WTC11 (cell line): ENCODE measurements at regions not wholly inside any gene's neighbourhood (a gene's known extent, or its start where the extent isn't known, plus 50 kb on each side); places are given as distances from the start of the nearest gene placed in this dataset.

Source experiments
- ATAC-seq: fragments of 200-7000 bp; cut with Tn5 transposase; 2 replicates; pipeline ENCODE4 v1.10.0; 2021; ENCODE audit warnings: mild to moderate bottlenecking, moderate library complexity
- CTCF ChIA-PET: fragments of 300-600 bp; sonication (Branson Sonifier 250); formaldehyde crosslinking; loops from one replicate; lab custom pipeline; 2021; ENCODE audit warnings: antibody characterized with exemption; lab: Charles Lee
- POLR2A ChIA-PET: fragments of 350-600 bp; sonication (Branson Sonifier 250); formaldehyde crosslinking; loops from one replicate; lab custom pipeline; 2021; ENCODE audit warnings: antibody characterized with exemption; lab: Charles Lee
- DNase-seq: peaks from one replicate; pipeline ENCODE4 v3.0.0; 2021; ENCODE audit warnings: low spot score
- H3K27ac Mint-ChIP-seq: 2 replicates; pipeline ENCODE4 v1.8.0; 2021; ENCODE audit warnings: mixed read lengths
- H3K27me3 Mint-ChIP-seq: 2 replicates; pipeline ENCODE4 v1.8.0; 2021; ENCODE audit warnings: low read depth, mild to moderate bottlenecking, moderate library complexity, mixed read lengths
- H3K36me3 Mint-ChIP-seq: 2 replicates; pipeline ENCODE4 v1.8.0; 2021; ENCODE audit warnings: mixed read lengths
- H3K4me1 Mint-ChIP-seq: 2 replicates; pipeline ENCODE4 v1.8.0; 2022; ENCODE audit warnings: mixed read lengths
- H3K4me3 Mint-ChIP-seq: 2 replicates; pipeline ENCODE4 v1.8.0; 2021; ENCODE audit warnings: mild to moderate bottlenecking, moderate library complexity, mixed read lengths
- H3K9me3 Mint-ChIP-seq: 2 replicates; pipeline ENCODE4 v1.8.0; 2021; ENCODE audit warnings: mixed read lengths
- CBFB ChIP-seq: sonication (generic); formaldehyde crosslinking; IDR thresholded peaks from 2 replicates; pipeline ENCODE4 v1.8.1; 2022; ENCODE audit warnings: mild to moderate bottlenecking, low read depth, missing genetic modification reagents
- GRHL2 ChIP-seq: fragments of 250-450 bp; sonication (Bioruptor Pico); IDR thresholded peaks from 2 replicates; pipeline ENCODE4 v1.8.0; 2022; ENCODE audit warnings: mild to moderate bottlenecking, moderate library complexity; ENCODE audit not compliant: insufficient replicate concordance, severe bottlenecking
- IRF2 ChIP-seq: sonication (generic); formaldehyde crosslinking; IDR thresholded peaks from 2 replicates; pipeline ENCODE4 v1.8.0; 2022; ENCODE audit warnings: low read depth, missing genetic modification reagents, borderline replicate concordance
- JUN ChIP-seq: sonication (generic); formaldehyde crosslinking; IDR thresholded peaks from 2 replicates; pipeline ENCODE4 v1.8.0; 2023; ENCODE audit warnings: mild to moderate bottlenecking, missing genetic modification reagents
- MXD4 ChIP-seq: fragments of 250-450 bp; sonication (Bioruptor Pico); IDR thresholded peaks from 2 replicates; pipeline ENCODE4 v1.8.0; 2021; ENCODE audit warnings: mild to moderate bottlenecking, moderate library complexity, borderline replicate concordance
- NFE2L1 ChIP-seq: sonication (generic); formaldehyde crosslinking; IDR thresholded peaks from 2 replicates; pipeline ENCODE4 v1.8.1; 2023; ENCODE audit warnings: missing genetic modification reagents
- TEAD4 ChIP-seq: sonication (generic); formaldehyde crosslinking; IDR thresholded peaks from 2 replicates; pipeline ENCODE4 v1.8.0; 2022; ENCODE audit warnings: mild to moderate bottlenecking, missing genetic modification reagents
- ZBTB21 ChIP-seq: sonication (generic); formaldehyde crosslinking; IDR thresholded peaks from 2 replicates; pipeline ENCODE4 v1.8.1; 2023; ENCODE audit warnings: mild to moderate bottlenecking, missing genetic modification reagents, borderline replicate concordance
- ZNF138 ChIP-seq: sonication (generic); formaldehyde crosslinking; conservative IDR thresholded peaks from 2 replicates; pipeline ENCODE4 v1.8.1; 2022; ENCODE audit warnings: mild to moderate bottlenecking, moderate library complexity, missing genetic modification reagents
- ZNF232 ChIP-seq: sonication (generic); formaldehyde crosslinking; IDR thresholded peaks from 2 replicates; pipeline ENCODE4 v1.8.0; 2022; ENCODE audit warnings: mild to moderate bottlenecking, missing genetic modification reagents
- ZNF671 ChIP-seq: fragments of 250-450 bp; sonication (Bioruptor Pico); IDR thresholded peaks from 2 replicates; pipeline ENCODE4 v1.8.0; 2021; ENCODE audit warnings: mild to moderate bottlenecking
- TF ChIP-seq, protein P1 (sequence below): sonication (generic); formaldehyde crosslinking; IDR thresholded peaks from 2 replicates; pipeline ENCODE4 v1.8.1; 2023; ENCODE audit warnings: mild to moderate bottlenecking, moderate library complexity, missing genetic modification reagents
- TF ChIP-seq, protein P2 (sequence below): sonication (generic); formaldehyde crosslinking; IDR thresholded peaks from 2 replicates; pipeline ENCODE4 v1.8.1; 2023; ENCODE audit warnings: mild to moderate bottlenecking, missing genetic modification reagents
- TF ChIP-seq, protein P3 (sequence below): sonication (generic); formaldehyde crosslinking; IDR thresholded peaks from 2 replicates; pipeline ENCODE4 v1.8.0; 2022; ENCODE audit warnings: mild to moderate bottlenecking, missing genetic modification reagents
- TF ChIP-seq, protein P4 (sequence below): sonication (generic); formaldehyde crosslinking; IDR thresholded peaks from 2 replicates; pipeline ENCODE4 v1.8.0; 2022; ENCODE audit warnings: mild to moderate bottlenecking, missing genetic modification reagents
- TF ChIP-seq, protein P5 (sequence below): fragments of 250-450 bp; sonication (Bioruptor Pico); IDR thresholded peaks from 2 replicates; pipeline ENCODE4 v1.9.0; 2021; ENCODE audit warnings: mild to moderate bottlenecking, borderline replicate concordance
- TF ChIP-seq, protein P6 (sequence below): fragments of 250-450 bp; sonication (Bioruptor Pico); IDR thresholded peaks from 2 replicates; pipeline ENCODE4 v1.9.0; 2021; ENCODE audit warnings: moderate library complexity, mild to moderate bottlenecking, inconsistent platforms, borderline replicate concordance
- TF ChIP-seq, protein P7 (sequence below): sonication (generic); formaldehyde crosslinking; IDR thresholded peaks from 2 replicates; pipeline ENCODE4 v1.8.1; 2022; ENCODE audit warnings: mild to moderate bottlenecking, moderate library complexity, missing genetic modification reagents

DNA sequence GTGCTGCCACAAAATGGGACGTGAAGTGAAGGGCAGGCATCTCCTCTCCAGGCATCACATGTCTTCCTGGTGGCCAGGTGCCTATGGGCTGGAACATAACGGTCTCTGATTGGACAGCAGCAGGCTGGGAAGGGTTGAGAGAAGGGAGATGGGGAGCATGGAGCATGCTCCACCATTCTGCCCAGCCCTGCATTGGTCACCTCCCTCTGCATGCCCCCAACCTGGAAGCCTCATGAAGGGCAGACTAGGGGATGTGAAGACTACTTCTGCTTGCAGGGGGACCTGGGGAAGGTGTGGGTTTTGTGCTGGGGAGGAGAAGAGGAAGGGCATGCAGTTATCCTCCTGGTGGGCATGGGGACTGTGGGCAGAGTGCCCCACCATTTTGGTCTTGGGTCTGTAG lies 782.2 kb downstream of the TBC1D22A start:
- TF ChIP-seq ZBTB21: no peak
- TF ChIP-seq, protein P1, sequence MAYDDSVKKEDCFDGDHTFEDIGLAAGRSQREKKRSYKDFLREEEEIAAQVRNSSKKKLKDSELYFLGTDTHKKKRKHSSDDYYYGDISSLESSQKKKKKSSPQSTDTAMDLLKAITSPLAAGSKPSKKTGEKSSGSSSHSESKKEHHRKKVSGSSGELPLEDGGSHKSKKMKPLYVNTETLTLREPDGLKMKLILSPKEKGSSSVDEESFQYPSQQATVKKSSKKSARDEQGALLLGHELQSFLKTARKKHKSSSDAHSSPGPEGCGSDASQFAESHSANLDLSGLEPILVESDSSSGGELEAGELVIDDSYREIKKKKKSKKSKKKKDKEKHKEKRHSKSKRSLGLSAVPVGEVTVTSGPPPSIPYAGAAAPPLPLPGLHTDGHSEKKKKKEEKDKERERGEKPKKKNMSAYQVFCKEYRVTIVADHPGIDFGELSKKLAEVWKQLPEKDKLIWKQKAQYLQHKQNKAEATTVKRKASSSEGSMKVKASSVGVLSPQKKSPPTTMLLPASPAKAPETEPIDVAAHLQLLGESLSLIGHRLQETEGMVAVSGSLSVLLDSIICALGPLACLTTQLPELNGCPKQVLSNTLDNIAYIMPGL (CRISPR knock-in tag): no peak
- no peak for TF ChIP-seq GRHL2 (CRISPR knock-in tag)
- TF ChIP-seq, protein P2, sequence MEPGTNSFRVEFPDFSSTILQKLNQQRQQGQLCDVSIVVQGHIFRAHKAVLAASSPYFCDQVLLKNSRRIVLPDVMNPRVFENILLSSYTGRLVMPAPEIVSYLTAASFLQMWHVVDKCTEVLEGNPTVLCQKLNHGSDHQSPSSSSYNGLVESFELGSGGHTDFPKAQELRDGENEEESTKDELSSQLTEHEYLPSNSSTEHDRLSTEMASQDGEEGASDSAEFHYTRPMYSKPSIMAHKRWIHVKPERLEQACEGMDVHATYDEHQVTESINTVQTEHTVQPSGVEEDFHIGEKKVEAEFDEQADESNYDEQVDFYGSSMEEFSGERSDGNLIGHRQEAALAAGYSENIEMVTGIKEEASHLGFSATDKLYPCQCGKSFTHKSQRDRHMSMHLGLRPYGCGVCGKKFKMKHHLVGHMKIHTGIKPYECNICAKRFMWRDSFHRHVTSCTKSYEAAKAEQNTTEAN (CRISPR knock-in tag): no peak
- TF ChIP-seq ZNF138 (CRISPR knock-in tag): no peak
- no peak for TF ChIP-seq ZNF671 (CRISPR knock-in tag)
- TF ChIP-seq, protein P3, sequence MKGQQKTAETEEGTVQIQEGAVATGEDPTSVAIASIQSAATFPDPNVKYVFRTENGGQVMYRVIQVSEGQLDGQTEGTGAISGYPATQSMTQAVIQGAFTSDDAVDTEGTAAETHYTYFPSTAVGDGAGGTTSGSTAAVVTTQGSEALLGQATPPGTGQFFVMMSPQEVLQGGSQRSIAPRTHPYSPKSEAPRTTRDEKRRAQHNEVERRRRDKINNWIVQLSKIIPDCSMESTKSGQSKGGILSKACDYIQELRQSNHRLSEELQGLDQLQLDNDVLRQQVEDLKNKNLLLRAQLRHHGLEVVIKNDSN (CRISPR knock-in tag): no peak
- no peak for TF ChIP-seq MXD4 (CRISPR knock-in tag)
- no peak for TF ChIP-seq JUN (CRISPR knock-in tag)
- POLR2A ChIA-PET: no interaction called here
- Mint-ChIP-seq H3K9me3 (peaks cover 46% of the 10 kb centered on the region), H3K4me3 (no peak overlapping the region), H3K27ac (no peak overlapping the region), H3K4me1 (no peaks in the 10 kb centered on the region), H3K27me3 (peaks cover 4% of the 10 kb centered on the region), H3K36me3 (peaks cover 13% of the 10 kb centered on the region; the same call in 1 of the 2 replicates)
- CTCF ChIA-PET: no interaction called here
- ATAC-seq (no peak), DNase-seq (no peak)

DNA sequence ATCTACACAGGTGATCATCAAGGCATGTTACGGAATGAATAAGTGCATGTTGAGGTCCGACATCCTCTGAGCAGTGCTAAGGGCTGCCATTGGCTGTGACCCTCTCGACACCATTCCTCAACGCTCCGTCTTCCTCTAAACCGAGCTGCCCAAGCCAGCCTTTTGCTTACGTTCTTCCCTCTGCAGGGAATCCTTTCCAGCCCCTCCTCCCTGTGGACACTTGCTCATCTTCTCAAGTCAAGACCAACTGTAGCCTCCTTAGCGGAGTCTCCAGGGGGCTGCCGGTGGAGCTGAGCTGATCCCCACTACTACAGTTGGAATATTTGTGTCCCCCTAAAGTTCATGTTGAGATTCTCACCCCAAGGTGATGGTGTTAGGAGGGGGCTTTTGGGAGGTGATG lies 781.0 kb downstream of the TBC1D22A start:
- TF ChIP-seq GRHL2 (CRISPR knock-in tag) (no peak), ZNF232 (CRISPR knock-in tag) (no peak), IRF2 (CRISPR knock-in tag) (no peak), TEAD4 (no peak), CBFB (CRISPR knock-in tag) (no peak), NFE2L1 (CRISPR knock-in tag) (no peak)
- TF ChIP-seq, protein P4, sequence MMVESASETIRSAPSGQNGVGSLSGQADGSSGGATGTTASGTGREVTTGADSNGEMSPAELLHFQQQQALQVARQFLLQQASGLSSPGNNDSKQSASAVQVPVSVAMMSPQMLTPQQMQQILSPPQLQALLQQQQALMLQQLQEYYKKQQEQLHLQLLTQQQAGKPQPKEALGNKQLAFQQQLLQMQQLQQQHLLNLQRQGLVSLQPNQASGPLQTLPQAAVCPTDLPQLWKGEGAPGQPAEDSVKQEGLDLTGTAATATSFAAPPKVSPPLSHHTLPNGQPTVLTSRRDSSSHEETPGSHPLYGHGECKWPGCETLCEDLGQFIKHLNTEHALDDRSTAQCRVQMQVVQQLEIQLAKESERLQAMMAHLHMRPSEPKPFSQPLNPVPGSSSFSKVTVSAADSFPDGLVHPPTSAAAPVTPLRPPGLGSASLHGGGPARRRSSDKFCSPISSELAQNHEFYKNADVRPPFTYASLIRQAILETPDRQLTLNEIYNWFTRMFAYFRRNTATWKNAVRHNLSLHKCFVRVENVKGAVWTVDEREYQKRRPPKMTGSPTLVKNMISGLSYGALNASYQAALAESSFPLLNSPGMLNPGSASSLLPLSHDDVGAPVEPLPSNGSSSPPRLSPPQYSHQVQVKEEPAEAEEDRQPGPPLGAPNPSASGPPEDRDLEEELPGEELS (CRISPR knock-in tag): no peak
- TF ChIP-seq, protein P5, sequence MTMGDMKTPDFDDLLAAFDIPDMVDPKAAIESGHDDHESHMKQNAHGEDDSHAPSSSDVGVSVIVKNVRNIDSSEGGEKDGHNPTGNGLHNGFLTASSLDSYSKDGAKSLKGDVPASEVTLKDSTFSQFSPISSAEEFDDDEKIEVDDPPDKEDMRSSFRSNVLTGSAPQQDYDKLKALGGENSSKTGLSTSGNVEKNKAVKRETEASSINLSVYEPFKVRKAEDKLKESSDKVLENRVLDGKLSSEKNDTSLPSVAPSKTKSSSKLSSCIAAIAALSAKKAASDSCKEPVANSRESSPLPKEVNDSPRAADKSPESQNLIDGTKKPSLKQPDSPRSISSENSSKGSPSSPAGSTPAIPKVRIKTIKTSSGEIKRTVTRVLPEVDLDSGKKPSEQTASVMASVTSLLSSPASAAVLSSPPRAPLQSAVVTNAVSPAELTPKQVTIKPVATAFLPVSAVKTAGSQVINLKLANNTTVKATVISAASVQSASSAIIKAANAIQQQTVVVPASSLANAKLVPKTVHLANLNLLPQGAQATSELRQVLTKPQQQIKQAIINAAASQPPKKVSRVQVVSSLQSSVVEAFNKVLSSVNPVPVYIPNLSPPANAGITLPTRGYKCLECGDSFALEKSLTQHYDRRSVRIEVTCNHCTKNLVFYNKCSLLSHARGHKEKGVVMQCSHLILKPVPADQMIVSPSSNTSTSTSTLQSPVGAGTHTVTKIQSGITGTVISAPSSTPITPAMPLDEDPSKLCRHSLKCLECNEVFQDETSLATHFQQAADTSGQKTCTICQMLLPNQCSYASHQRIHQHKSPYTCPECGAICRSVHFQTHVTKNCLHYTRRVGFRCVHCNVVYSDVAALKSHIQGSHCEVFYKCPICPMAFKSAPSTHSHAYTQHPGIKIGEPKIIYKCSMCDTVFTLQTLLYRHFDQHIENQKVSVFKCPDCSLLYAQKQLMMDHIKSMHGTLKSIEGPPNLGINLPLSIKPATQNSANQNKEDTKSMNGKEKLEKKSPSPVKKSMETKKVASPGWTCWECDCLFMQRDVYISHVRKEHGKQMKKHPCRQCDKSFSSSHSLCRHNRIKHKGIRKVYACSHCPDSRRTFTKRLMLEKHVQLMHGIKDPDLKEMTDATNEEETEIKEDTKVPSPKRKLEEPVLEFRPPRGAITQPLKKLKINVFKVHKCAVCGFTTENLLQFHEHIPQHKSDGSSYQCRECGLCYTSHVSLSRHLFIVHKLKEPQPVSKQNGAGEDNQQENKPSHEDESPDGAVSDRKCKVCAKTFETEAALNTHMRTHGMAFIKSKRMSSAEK (CRISPR knock-in tag): no peak
- TF ChIP-seq, protein P3 (CRISPR knock-in tag): no peak
- TF ChIP-seq, protein P1 (CRISPR knock-in tag): no peak
- TF ChIP-seq, protein P6, sequence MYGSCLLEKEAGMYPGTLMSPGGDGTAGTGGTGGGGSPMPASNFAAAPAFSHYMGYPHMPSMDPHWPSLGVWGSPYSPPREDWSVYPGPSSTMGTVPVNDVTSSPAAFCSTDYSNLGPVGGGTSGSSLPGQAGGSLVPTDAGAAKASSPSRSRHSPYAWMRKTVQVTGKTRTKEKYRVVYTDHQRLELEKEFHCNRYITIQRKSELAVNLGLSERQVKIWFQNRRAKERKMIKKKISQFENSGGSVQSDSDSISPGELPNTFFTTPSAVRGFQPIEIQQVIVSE (CRISPR knock-in tag): no peak
- TF ChIP-seq, protein P7, sequence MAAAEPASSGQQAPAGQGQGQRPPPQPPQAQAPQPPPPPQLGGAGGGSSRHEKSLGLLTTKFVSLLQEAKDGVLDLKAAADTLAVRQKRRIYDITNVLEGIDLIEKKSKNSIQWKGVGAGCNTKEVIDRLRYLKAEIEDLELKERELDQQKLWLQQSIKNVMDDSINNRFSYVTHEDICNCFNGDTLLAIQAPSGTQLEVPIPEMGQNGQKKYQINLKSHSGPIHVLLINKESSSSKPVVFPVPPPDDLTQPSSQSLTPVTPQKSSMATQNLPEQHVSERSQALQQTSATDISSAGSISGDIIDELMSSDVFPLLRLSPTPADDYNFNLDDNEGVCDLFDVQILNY (CRISPR knock-in tag): no peak
- ATAC-seq (no peak), DNase-seq (no peak)
- ChIA-PET CTCF (no interaction called here), POLR2A (no interaction called here)
- no peak overlapping the region for H3K4me3 Mint-ChIP-seq
- peaks cover 18% of the 10 kb centered on the region for H3K36me3 Mint-ChIP-seq
- peaks cover 57% of the 10 kb centered on the region for H3K9me3 Mint-ChIP-seq
- no peak overlapping the region for H3K27ac Mint-ChIP-seq
- no peaks in the 10 kb centered on the region for H3K4me1 Mint-ChIP-seq
- H3K27me3 Mint-ChIP-seq: peaks cover 4% of the 10 kb centered on the region
